ENCODE measurements at regions not wholly inside any gene's neighbourhood (a gene's known extent, or its start where the extent isn't known, plus 50 kb on each side); places are given as distances from the start of the nearest gene placed in this dataset.

- no peak for TF ChIP-seq CTCF (IDR thresholded peaks at IDR 0.05)
- TF ChIP-seq ZFX (IDR thresholded peaks at IDR 0.05; ENCODE audit: borderline replicate concordance), result no peak
Observed at GRCh38 chr1:106063510-106063909, 993.0 kb upstream of the PRMT6 start.
